ENCODE measurements at regions not wholly inside any gene's neighbourhood (a gene's known extent, or its start where the extent isn't known, plus 50 kb on each side); places are given as distances from the start of the nearest gene placed in this dataset.

DNA sequence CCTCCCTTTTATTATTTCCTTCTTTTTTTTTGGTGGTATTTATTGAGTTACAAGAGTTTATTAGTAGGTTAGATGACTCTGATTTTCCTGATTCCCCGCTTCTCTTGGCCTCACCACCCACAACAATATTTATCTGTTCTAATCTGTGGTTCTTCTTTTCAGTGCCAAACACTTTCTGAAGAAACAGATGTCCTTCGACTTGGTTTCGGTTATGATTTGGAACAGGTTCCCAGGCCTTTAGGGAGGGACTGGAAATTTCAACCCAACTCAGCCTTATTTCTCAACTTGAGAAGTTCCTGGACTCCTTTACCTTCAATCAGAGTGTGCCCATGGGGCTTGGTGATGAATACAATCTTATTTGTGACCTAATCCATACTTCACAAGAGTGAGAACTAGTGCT is 108.1 kb downstream of the UCHL1 start:
- H3K4me2 ChIP-seq (ENCODE audit: low read depth, low read length, poor library complexity, severe bottlenecking) = no peak overlapping the region
- H3K9ac ChIP-seq (ENCODE audit: low read length) = no peak overlapping the region
- no peaks in the 10 kb centered on the region for H4K20me1 ChIP-seq (ENCODE audit: low read depth, low read length)

DNA sequence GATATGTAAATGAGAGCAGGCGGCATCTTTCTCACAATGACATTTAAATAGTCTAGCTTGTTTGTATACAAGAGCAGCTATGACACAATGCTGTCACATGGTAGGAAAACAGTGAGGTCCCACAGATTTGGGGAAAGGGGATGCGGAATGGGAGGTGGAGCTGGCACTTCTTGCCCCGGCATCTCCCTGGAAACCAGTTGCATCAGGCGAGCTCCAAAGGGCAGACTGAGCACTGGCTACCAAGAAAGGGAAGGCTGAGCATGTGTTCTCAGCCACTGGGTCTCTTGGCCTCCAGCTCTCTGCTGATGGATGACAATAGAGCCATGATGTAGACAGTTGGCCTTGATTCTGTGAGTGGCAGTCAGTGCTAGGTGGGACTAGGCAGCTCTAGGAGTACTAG is 109.0 kb downstream of the UCHL1 start:
- Histone ChIP-seq H3K36me3 (ENCODE audit: low read length) (no peaks in the 10 kb centered on the region), H3K9me2 (replicated peaks; ENCODE audit: insufficient read depth, low read length) (no peaks in the 10 kb centered on the region), H3K4me2 (ENCODE audit: low read depth, low read length, poor library complexity, severe bottlenecking) (no peak overlapping the region), H3F3A (ENCODE audit: insufficient read depth) (no peaks in the 10 kb centered on the region), H3K4me3 (ENCODE audit: insufficient read depth, low read length, poor library complexity, severe bottlenecking) (no peak overlapping the region), H3K9me3 (ENCODE audit: insufficient read depth, low read length) (no peaks in the 10 kb centered on the region), H4K20me1 (ENCODE audit: low read depth, low read length) (no peaks in the 10 kb centered on the region), H3K27ac (ENCODE audit: low read depth, low read length) (no peak overlapping the region), H3K9ac (ENCODE audit: low read length) (no peak overlapping the region), H3K27me3 (ENCODE audit: low read length) (no peaks in the 10 kb centered on the region), H3K79me2 (ENCODE audit: insufficient read depth, low read length) (no peaks in the 10 kb centered on the region), H2AFZ (ENCODE audit: low read depth, low read length, severe bottlenecking) (no peak overlapping the region)
- no peak for TF ChIP-seq EZH2phosphoT487 (conservative IDR thresholded peaks at IDR 0.05; ENCODE audit: low read length)

More for the DNA sequence above, 108.1 kb downstream of the UCHL1 start:
- Histone ChIP-seq H3K79me2 (ENCODE audit: insufficient read depth, low read length) (no peaks in the 10 kb centered on the region), H3K4me3 (ENCODE audit: insufficient read depth, low read length, poor library complexity, severe bottlenecking) (no peak overlapping the region), H3K27me3 (ENCODE audit: low read length) (no peaks in the 10 kb centered on the region), H3K9me3 (ENCODE audit: insufficient read depth, low read length) (no peaks in the 10 kb centered on the region), H3K27ac (ENCODE audit: low read depth, low read length) (no peak overlapping the region), H3K36me3 (ENCODE audit: low read length) (no peaks in the 10 kb centered on the region), H3K9me2 (replicated peaks; ENCODE audit: insufficient read depth, low read length) (no peaks in the 10 kb centered on the region), H2AFZ (ENCODE audit: low read depth, low read length, severe bottlenecking) (no peak overlapping the region), H3F3A (ENCODE audit: insufficient read depth) (no peaks in the 10 kb centered on the region)
- TF ChIP-seq EZH2phosphoT487 (conservative IDR thresholded peaks at IDR 0.05; ENCODE audit: low read length) = no peak
- TF ChIP-seq, protein P1, sequence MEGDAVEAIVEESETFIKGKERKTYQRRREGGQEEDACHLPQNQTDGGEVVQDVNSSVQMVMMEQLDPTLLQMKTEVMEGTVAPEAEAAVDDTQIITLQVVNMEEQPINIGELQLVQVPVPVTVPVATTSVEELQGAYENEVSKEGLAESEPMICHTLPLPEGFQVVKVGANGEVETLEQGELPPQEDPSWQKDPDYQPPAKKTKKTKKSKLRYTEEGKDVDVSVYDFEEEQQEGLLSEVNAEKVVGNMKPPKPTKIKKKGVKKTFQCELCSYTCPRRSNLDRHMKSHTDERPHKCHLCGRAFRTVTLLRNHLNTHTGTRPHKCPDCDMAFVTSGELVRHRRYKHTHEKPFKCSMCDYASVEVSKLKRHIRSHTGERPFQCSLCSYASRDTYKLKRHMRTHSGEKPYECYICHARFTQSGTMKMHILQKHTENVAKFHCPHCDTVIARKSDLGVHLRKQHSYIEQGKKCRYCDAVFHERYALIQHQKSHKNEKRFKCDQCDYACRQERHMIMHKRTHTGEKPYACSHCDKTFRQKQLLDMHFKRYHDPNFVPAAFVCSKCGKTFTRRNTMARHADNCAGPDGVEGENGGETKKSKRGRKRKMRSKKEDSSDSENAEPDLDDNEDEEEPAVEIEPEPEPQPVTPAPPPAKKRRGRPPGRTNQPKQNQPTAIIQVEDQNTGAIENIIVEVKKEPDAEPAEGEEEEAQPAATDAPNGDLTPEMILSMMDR (IDR thresholded peaks at IDR 0.05; ENCODE audit: insufficient read depth, low read length, poor library complexity, severe bottlenecking) = no peak

- Histone ChIP-seq H4K20me1 (ENCODE audit: low read depth, low read length) (no peaks in the 10 kb centered on the region), H3K9me2 (replicated peaks; ENCODE audit: insufficient read depth, low read length) (no peaks in the 10 kb centered on the region), H3K4me3 (ENCODE audit: insufficient read depth, low read length, poor library complexity, severe bottlenecking) (no peak overlapping the region), H3K27me3 (ENCODE audit: low read length) (no peaks in the 10 kb centered on the region), H3K36me3 (ENCODE audit: low read length) (no peaks in the 10 kb centered on the region), H3K9me3 (ENCODE audit: insufficient read depth, low read length) (no peaks in the 10 kb centered on the region), H3K27ac (ENCODE audit: low read depth, low read length) (no peak overlapping the region), H2AFZ (ENCODE audit: low read depth, low read length, severe bottlenecking) (no peak overlapping the region), H3K9ac (ENCODE audit: low read length) (no peak overlapping the region), H3F3A (ENCODE audit: insufficient read depth) (no peaks in the 10 kb centered on the region), H3K4me2 (ENCODE audit: low read depth, low read length, poor library complexity, severe bottlenecking) (no peak overlapping the region), H3K79me2 (ENCODE audit: insufficient read depth, low read length) (no peaks in the 10 kb centered on the region)
- no peak for TF ChIP-seq EZH2phosphoT487 (conservative IDR thresholded peaks at IDR 0.05; ENCODE audit: low read length)
- TF ChIP-seq, protein P1 (IDR thresholded peaks at IDR 0.05; ENCODE audit: insufficient read depth, low read length, poor library complexity, severe bottlenecking) = no peak
These were observed 110.3 kb downstream of the UCHL1 start for GRCh38 chr4:41366911-41367517.

GRCh38 chr4:41369680-41370079 is 113.0 kb downstream of the UCHL1 start:
- Histone ChIP-seq H3K27ac (ENCODE audit: low read depth, low read length) (no peak overlapping the region), H3K9me2 (replicated peaks; ENCODE audit: insufficient read depth, low read length) (no peaks in the 10 kb centered on the region), H3K4me3 (ENCODE audit: insufficient read depth, low read length, poor library complexity, severe bottlenecking) (no peak overlapping the region), H3K36me3 (ENCODE audit: low read length) (no peaks in the 10 kb centered on the region), H3K9ac (ENCODE audit: low read length) (no peak overlapping the region), H2AFZ (ENCODE audit: low read depth, low read length, severe bottlenecking) (no peak overlapping the region), H4K20me1 (ENCODE audit: low read depth, low read length) (no peaks in the 10 kb centered on the region), H3K9me3 (ENCODE audit: insufficient read depth, low read length) (no peaks in the 10 kb centered on the region), H3F3A (ENCODE audit: insufficient read depth) (no peaks in the 10 kb centered on the region), H3K79me2 (ENCODE audit: insufficient read depth, low read length) (no peaks in the 10 kb centered on the region), H3K4me2 (ENCODE audit: low read depth, low read length, poor library complexity, severe bottlenecking) (no peak overlapping the region), H3K27me3 (ENCODE audit: low read length) (no peaks in the 10 kb centered on the region; the same call in 1 of the 2 replicates)
- TF ChIP-seq EZH2phosphoT487 (conservative IDR thresholded peaks at IDR 0.05; ENCODE audit: low read length) = no peak
- TF ChIP-seq, protein P1 (IDR thresholded peaks at IDR 0.05; ENCODE audit: insufficient read depth, low read length, poor library complexity, severe bottlenecking) = no peak
